H1 (cell line): ENCODE measurements at regions not wholly inside any gene's neighbourhood (a gene's known extent, or its start where the extent isn't known, plus 50 kb on each side); places are given as distances from the start of the nearest gene placed in this dataset.

ENCODE experiments used
- ASH2L ChIP-seq: fragments of 200-600, 300-600 bp; sonication (generic); IDR thresholded peaks from one replicate; pipeline ENCODE4 v1.7.1; 2017; ENCODE audit warnings: low read length
- BCL11A ChIP-seq, 2 experiments: IDR thresholded peaks; one replicate each; pipeline ENCODE4 v1.6.1; 2011; ENCODE audit warnings: low read depth in 2 of 2, low read length in 2 of 2, mild to moderate bottlenecking in 2 of 2
- CTBP2 ChIP-seq: IDR thresholded peaks from 2 replicates; pipeline ENCODE4 v1.7.0; 2011; ENCODE audit warnings: borderline replicate concordance, mild to moderate bottlenecking, moderate library complexity, mixed read lengths, low read length; ENCODE audit not compliant: insufficient read depth, insufficient read length
- CTCF ChIP-seq, 3 experiments: IDR thresholded peaks; 1 replicate in 2 of 3; 2 replicates in 1 of 3; pipeline versions ENCODE4 v1.5.1 to v1.6.1; 2011; ENCODE audit warnings: low read length in 3 of 3, mild to moderate bottlenecking in 3 of 3, inconsistent platforms in 2 of 3, low read depth in 1 of 3, moderate library complexity in 1 of 3; ENCODE audit not compliant: insufficient read depth in 1 of 3; ENCODE audit errors: control extremely low read depth in 1 of 3
- GABPA ChIP-seq: IDR thresholded peaks from 2 replicates; pipeline ENCODE4 v1.6.1; 2011; ENCODE audit warnings: mild to moderate bottlenecking, low read length, moderate library complexity, borderline replicate concordance; ENCODE audit not compliant: insufficient read depth
- POLR2A ChIP-seq, 2 experiments: IDR thresholded peaks; 1 replicate in 1 of 2; 2 replicates in 1 of 2; pipeline ENCODE4 v1.6.1; 2011; ENCODE audit warnings: low read depth in 2 of 2, low read length in 2 of 2, mild to moderate bottlenecking in 2 of 2; ENCODE audit errors: control extremely low read depth in 1 of 2
- POLR2AphosphoS5 ChIP-seq: IDR thresholded peaks from 2 replicates; pipeline ENCODE4 v1.6.1; 2011; ENCODE audit warnings: low read depth, low read length
- SIN3A ChIP-seq, 2 experiments: IDR thresholded peaks in 1 of 2; conservative IDR thresholded peaks in 1 of 2; 2 replicates each; pipeline ENCODE4 v1.6.1; 2011 to 2012; ENCODE audit warnings: low read length in 2 of 2, improper control_type of control experiment in 1 of 2, low read depth in 1 of 2, mild to moderate bottlenecking in 1 of 2
- SUZ12 ChIP-seq: fragments of 200-600 bp; sonication (generic); IDR thresholded peaks from 2 replicates; pipeline ENCODE4 v1.6.1; 2012; ENCODE audit warnings: mild to moderate bottlenecking, inconsistent platforms, low read length, moderate library complexity, mixed read lengths
- TAF1 ChIP-seq: IDR thresholded peaks from 2 replicates; pipeline ENCODE4 v1.6.1; 2011; ENCODE audit warnings: mild to moderate bottlenecking, low read depth, low read length
- TEAD4 ChIP-seq: IDR thresholded peaks from 2 replicates; pipeline ENCODE4 v1.6.1; 2012; ENCODE audit warnings: low read depth, low read length, inconsistent platforms, mixed read lengths
- USF2 ChIP-seq: IDR thresholded peaks from 2 replicates; pipeline ENCODE4 v1.6.1; 2011; ENCODE audit warnings: low read length, improper control_type of control experiment
- TF ChIP-seq, protein P1 (sequence below): IDR thresholded peaks from 2 replicates; pipeline ENCODE4 v1.6.1; 2012; ENCODE audit warnings: inconsistent platforms

GRCh38 chr1:217322834-217323233 lies 308.1 kb downstream of the GPATCH2 start:
- TF ChIP-seq USF2 (no peak), CTCF (IDR thresholded peaks at IDR 0.05; ENCODE audit: control extremely low read depth in 1 of 3, insufficient read depth in 1 of 3, low read depth in 1 of 3, low read length in 3 of 3) (no peak), POLR2AphosphoS5 (no peak), POLR2A (IDR thresholded peaks at IDR 0.05; ENCODE audit: control extremely low read depth in 1 of 2, low read depth in 2 of 2, low read length in 2 of 2) (no peak), BCL11A (IDR thresholded peaks at IDR 0.05; ENCODE audit: low read depth in 2 of 2, low read length in 2 of 2) (no peak), TEAD4 (no peak), ASH2L (no peak), SUZ12 (no peak), SIN3A (conservative IDR thresholded peaks at IDR 0.05 in 1 of 2, IDR thresholded peaks at IDR 0.05 in 1 of 2; ENCODE audit: low read depth in 1 of 2, low read length in 2 of 2) (no peak), CTBP2 (no peak), GABPA (no peak), TAF1 (no peak)
- TF ChIP-seq, protein P1, sequence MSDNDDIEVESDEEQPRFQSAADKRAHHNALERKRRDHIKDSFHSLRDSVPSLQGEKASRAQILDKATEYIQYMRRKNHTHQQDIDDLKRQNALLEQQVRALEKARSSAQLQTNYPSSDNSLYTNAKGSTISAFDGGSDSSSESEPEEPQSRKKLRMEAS, result no peak
